ENCODE measurements at regions not wholly inside any gene's neighbourhood (a gene's known extent, or its start where the extent isn't known, plus 50 kb on each side); places are given as distances from the start of the nearest gene placed in this dataset.

DNA sequence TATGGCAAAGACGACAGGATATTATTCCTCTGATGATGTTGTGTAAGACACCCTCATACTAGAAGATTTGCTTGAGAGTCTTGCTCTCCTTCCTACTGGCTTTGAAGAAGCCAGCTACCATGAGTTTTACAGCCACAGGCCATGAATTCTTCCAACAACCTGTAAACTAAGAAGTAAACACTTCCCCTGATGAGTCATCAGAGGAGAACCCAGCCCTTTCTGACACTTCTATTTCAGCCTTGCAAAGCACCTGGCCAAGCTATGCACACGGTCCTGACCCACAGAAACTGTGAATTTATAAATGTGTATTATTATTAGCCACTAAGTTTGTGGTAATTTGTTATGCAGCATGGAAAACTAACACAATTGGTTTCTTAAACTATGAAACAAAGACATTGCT is 288.8 kb upstream of the ADAMTSL1 start:
- TF ChIP-seq, protein P1, sequence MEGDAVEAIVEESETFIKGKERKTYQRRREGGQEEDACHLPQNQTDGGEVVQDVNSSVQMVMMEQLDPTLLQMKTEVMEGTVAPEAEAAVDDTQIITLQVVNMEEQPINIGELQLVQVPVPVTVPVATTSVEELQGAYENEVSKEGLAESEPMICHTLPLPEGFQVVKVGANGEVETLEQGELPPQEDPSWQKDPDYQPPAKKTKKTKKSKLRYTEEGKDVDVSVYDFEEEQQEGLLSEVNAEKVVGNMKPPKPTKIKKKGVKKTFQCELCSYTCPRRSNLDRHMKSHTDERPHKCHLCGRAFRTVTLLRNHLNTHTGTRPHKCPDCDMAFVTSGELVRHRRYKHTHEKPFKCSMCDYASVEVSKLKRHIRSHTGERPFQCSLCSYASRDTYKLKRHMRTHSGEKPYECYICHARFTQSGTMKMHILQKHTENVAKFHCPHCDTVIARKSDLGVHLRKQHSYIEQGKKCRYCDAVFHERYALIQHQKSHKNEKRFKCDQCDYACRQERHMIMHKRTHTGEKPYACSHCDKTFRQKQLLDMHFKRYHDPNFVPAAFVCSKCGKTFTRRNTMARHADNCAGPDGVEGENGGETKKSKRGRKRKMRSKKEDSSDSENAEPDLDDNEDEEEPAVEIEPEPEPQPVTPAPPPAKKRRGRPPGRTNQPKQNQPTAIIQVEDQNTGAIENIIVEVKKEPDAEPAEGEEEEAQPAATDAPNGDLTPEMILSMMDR (IDR thresholded peaks at IDR 0.05; ENCODE audit: extremely low read depth in 1 of 2, insufficient read depth in 1 of 2, low read depth in 1 of 2, low read length in 2 of 2) = no peak
- TF ChIP-seq EZH2 (IDR thresholded peaks at IDR 0.05; ENCODE audit: borderline replicate concordance, low read depth, low read length, severe bottlenecking) = no peak
- no peak for TF ChIP-seq MYC (IDR thresholded peaks at IDR 0.05; ENCODE audit: low read depth, low read length)
